ENCODE measurements at regions not wholly inside any gene's neighbourhood (a gene's known extent, or its start where the extent isn't known, plus 50 kb on each side); places are given as distances from the start of the nearest gene placed in this dataset.

- Histone ChIP-seq H3K36me3 (no peaks in the 10 kb centered on the region), H3K4me1 (no peaks in the 10 kb centered on the region), H3K9ac (ENCODE audit: low read depth in 2 of 2, low read length in 2 of 2) (no peak overlapping the region), H3K4me3 (no peak overlapping the region), H3K27me3 (no peaks in the 10 kb centered on the region), H3K9me3 (no peaks in the 10 kb centered on the region), H3K27ac (no peak overlapping the region)
- DNase-seq, result no peak
- TF ChIP-seq, protein P1, sequence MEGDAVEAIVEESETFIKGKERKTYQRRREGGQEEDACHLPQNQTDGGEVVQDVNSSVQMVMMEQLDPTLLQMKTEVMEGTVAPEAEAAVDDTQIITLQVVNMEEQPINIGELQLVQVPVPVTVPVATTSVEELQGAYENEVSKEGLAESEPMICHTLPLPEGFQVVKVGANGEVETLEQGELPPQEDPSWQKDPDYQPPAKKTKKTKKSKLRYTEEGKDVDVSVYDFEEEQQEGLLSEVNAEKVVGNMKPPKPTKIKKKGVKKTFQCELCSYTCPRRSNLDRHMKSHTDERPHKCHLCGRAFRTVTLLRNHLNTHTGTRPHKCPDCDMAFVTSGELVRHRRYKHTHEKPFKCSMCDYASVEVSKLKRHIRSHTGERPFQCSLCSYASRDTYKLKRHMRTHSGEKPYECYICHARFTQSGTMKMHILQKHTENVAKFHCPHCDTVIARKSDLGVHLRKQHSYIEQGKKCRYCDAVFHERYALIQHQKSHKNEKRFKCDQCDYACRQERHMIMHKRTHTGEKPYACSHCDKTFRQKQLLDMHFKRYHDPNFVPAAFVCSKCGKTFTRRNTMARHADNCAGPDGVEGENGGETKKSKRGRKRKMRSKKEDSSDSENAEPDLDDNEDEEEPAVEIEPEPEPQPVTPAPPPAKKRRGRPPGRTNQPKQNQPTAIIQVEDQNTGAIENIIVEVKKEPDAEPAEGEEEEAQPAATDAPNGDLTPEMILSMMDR (IDR thresholded peaks at IDR 0.05), result no peak
- intact Hi-C loops (cut with DNase I), result no loop called here
Measured at GRCh38 chr3:152123457-152123856, 145.3 kb upstream of the MBNL1 start.

DNA sequence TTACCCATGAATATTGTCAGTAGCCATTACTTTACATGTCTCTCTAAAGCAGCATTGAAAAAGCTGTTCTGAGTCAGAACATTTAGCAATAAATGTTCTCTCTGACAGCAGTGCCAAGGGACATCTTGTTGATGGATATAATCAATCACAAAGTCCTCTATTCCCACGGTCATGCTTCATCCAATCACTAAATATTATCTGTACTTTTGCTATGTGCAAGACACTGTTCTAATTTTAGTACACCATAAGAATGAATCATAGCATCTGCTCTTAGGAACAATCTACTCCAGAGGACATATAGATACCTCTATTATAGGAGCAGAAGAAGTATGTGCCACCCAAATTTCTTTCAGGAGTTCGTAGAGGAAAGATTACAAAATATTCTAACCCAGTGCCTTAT lies 142.5 kb upstream of the MBNL1 start:
- no peaks in the 10 kb centered on the region for H3K9me3 ChIP-seq
- H3K27ac ChIP-seq, result no peak overlapping the region
- no peaks in the 10 kb centered on the region for H3K4me1 ChIP-seq
- TF ChIP-seq, protein P1 (IDR thresholded peaks at IDR 0.05), result no peak
- no peak overlapping the region for H3K4me3 ChIP-seq
- DNase-seq, result no peak
- no peaks in the 10 kb centered on the region for H3K36me3 ChIP-seq
- no peak overlapping the region for H3K9ac ChIP-seq (ENCODE audit: low read depth in 2 of 2, low read length in 2 of 2)
- no peaks in the 10 kb centered on the region for H3K27me3 ChIP-seq
- intact Hi-C loops (cut with DNase I), result no loop called here

GRCh38 chr3:152127058-152127457 lies 141.7 kb upstream of the MBNL1 start:
- TF ChIP-seq, protein P1 (IDR thresholded peaks at IDR 0.05), result no peak
- Histone ChIP-seq H3K9me3 (no peaks in the 10 kb centered on the region), H3K4me3 (no peak overlapping the region), H3K36me3 (no peaks in the 10 kb centered on the region), H3K27me3 (no peaks in the 10 kb centered on the region), H3K27ac (no peak overlapping the region), H3K4me1 (no peaks in the 10 kb centered on the region), H3K9ac (ENCODE audit: low read depth in 2 of 2, low read length in 2 of 2) (no peak overlapping the region)
- no peak for DNase-seq
- intact Hi-C loops (cut with DNase I), result no loop called here

DNA sequence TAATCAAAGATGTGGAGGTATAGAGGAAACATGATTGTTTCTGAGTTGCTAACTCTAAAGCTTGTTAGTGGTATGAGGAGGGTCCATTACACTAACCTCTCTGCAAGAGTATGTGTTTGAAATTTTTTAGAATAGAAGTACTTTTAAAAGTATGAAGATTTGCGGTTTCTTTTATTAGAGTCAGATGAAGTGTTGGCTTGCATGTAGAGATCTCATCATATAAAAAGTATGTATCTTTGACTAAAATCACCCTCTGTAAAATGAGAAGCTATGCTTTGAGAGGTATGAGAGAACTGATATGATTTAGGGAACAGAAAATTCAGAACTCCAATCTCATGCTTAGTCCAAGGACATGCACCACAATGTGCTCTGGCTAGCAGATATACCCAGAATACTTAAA lies 140.4 kb upstream of the MBNL1 start:
- Histone ChIP-seq H3K9me3 (no peaks in the 10 kb centered on the region), H3K27me3 (no peaks in the 10 kb centered on the region), H3K4me3 (no peak overlapping the region), H3K36me3 (no peaks in the 10 kb centered on the region), H3K27ac (no peak overlapping the region), H3K9ac (ENCODE audit: low read depth in 2 of 2, low read length in 2 of 2) (no peak overlapping the region), H3K4me1 (no peaks in the 10 kb centered on the region)
- DNase-seq, result no peak
- TF ChIP-seq, protein P1 (IDR thresholded peaks at IDR 0.05), result no peak
- intact Hi-C loops (cut with DNase I), result no loop called here

GRCh38 chr3:152139651-152140050 lies 129.1 kb upstream of the MBNL1 start:
- Histone ChIP-seq H3K27me3 (no peaks in the 10 kb centered on the region), H3K36me3 (no peaks in the 10 kb centered on the region), H3K4me3 (no peak overlapping the region), H3K4me1 (no peaks in the 10 kb centered on the region), H3K9ac (ENCODE audit: low read depth in 2 of 2, low read length in 2 of 2) (no peak overlapping the region), H3K9me3 (no peaks in the 10 kb centered on the region), H3K27ac (no peak overlapping the region)
- intact Hi-C loops (cut with DNase I), result no loop called here
- TF ChIP-seq, protein P1 (IDR thresholded peaks at IDR 0.05), result no peak
- no peak for DNase-seq

GRCh38 chr3:152146461-152146860 lies 122.3 kb upstream of the MBNL1 start:
- TF ChIP-seq, protein P1 (IDR thresholded peaks at IDR 0.05), result no peak
- H3K27ac ChIP-seq, result no peak overlapping the region
- no peaks in the 10 kb centered on the region for H3K4me1 ChIP-seq
- no peaks in the 10 kb centered on the region for H3K9me3 ChIP-seq
- no peak overlapping the region for H3K9ac ChIP-seq (ENCODE audit: low read depth in 2 of 2, low read length in 2 of 2)
- no peaks in the 10 kb centered on the region for H3K36me3 ChIP-seq
- intact Hi-C loops (cut with DNase I), result no loop called here
- no peak for DNase-seq
- H3K4me3 ChIP-seq, result no peak overlapping the region
- H3K27me3 ChIP-seq, result no peaks in the 10 kb centered on the region

Measured in colonic mucosa (tissue), 4 donors.